A673 (cell line): ENCODE measurements at regions not wholly inside any gene's neighbourhood (a gene's known extent, or its start where the extent isn't known, plus 50 kb on each side); places are given as distances from the start of the nearest gene placed in this dataset.

ENCODE experiments used
- BruUV-seq: library from RNA; stranded (reverse); fragments of 400-500 nt; replicated peaks from 2 replicates; lab custom pipeline; 2021; lab: Mats Ljungman, UMichigan
- CTCF ChIA-PET: fragments of 300-600 bp; sonication (Branson Sonifier 250); formaldehyde crosslinking; loops from one replicate; lab custom pipeline; 2022; ENCODE audit warnings: antibody characterized with exemption; lab: Charles Lee
- POLR2A ChIA-PET: fragments of 300-600 bp; sonication (Branson Sonifier 250); formaldehyde crosslinking; loops from one replicate; lab custom pipeline; 2022; ENCODE audit warnings: antibody characterized with exemption; ENCODE audit not compliant: low non-redundant PET; lab: Charles Lee
- DNase-seq: peaks from one replicate; pipeline ENCODE4 v3.0.0-alpha.2; 2015; ENCODE audit warnings: low spot score
- H3K27ac ChIP-seq: fragments of 200-600 bp; sonication (generic); 2 replicates; pipeline ENCODE4 v1.5.1; 2016; ENCODE audit warnings: mixed run types, low read depth, mild to moderate bottlenecking, mixed read lengths, antibody characterized with exemption, low read length; ENCODE audit not compliant: poor library complexity, severe bottlenecking
- H3K27me3 ChIP-seq: fragments of 200-600 bp; sonication (generic); replicated peaks from 2 replicates; pipeline ENCODE4 v1.6.1; 2017; ENCODE audit warnings: mixed run types, low read depth, mild to moderate bottlenecking, mixed read lengths, antibody characterized with exemption, low read length; ENCODE audit not compliant: insufficient read depth, poor library complexity
- H3K36me3 ChIP-seq: fragments of 200-600 bp; sonication (generic); 2 replicates; pipeline ENCODE4 v1.6.1; 2016; ENCODE audit warnings: mixed run types, mild to moderate bottlenecking, mixed read lengths, antibody characterized with exemption, low read length; ENCODE audit not compliant: insufficient read depth, poor library complexity, severe bottlenecking
- H3K4me1 ChIP-seq: fragments of 200-600 bp; sonication (generic); 2 replicates; pipeline ENCODE4 v1.6.1; 2017; ENCODE audit warnings: mixed run types, mild to moderate bottlenecking, mixed read lengths, antibody characterized with exemption, low read length; ENCODE audit not compliant: insufficient read depth, poor library complexity, severe bottlenecking
- H3K4me3 ChIP-seq: fragments of 200-600 bp; sonication (generic); 2 replicates; pipeline ENCODE4 v1.5.1; 2016; ENCODE audit warnings: low read depth, mixed run types, mild to moderate bottlenecking, mixed read lengths, low read length; ENCODE audit not compliant: poor library complexity, severe bottlenecking
- H3K9me3 ChIP-seq: fragments of 200-600 bp; sonication (generic); 2 replicates; pipeline ENCODE4 v1.6.1; 2016; ENCODE audit warnings: mixed run types, low read depth, mild to moderate bottlenecking, mixed read lengths, antibody characterized with exemption, low read length; ENCODE audit not compliant: poor library complexity, severe bottlenecking
- CTCF ChIP-seq: fragments of 300-800, 200-600 bp; sonication (generic); conservative IDR thresholded peaks from 2 replicates; pipeline ENCODE4 v1.5.1; 2017; ENCODE audit warnings: low read depth, mild to moderate bottlenecking, antibody characterized with exemption, low read length, moderate library complexity, mixed read lengths
- EZH2 ChIP-seq: fragments of 200-600 bp; sonication (generic); IDR thresholded peaks from 2 replicates; pipeline ENCODE4 v1.6.1; 2017; ENCODE audit warnings: borderline replicate concordance, low read depth, mild to moderate bottlenecking, mixed read lengths, antibody characterized with exemption, low read length; ENCODE audit not compliant: poor library complexity, severe bottlenecking
- intact Hi-C: fragments of 100-400 bp; cut with micrococcal nuclease; formaldehyde crosslinking; loops from one replicate; pipeline ENCODE4 v1.10.0; 2022; ENCODE audit not compliant: unreplicated experiment

- CTCF ChIA-PET: no interaction called here
Observed at GRCh38 chr6:113635222-113635986, 221.7 kb upstream of the MARCKS start.

GRCh38 chr6:113636357-113636824 lies 220.8 kb upstream of the MARCKS start:
- intact Hi-C loops: loop anchor here (10.0 kb wide), 1 partner anchor 218 kb away; the partner anchor contains the start of gene MARCKS
- no TSS peak for BruUV-seq
- TF ChIP-seq EZH2 (no peak), CTCF (no peak)
- H3K4me1 ChIP-seq: peaks cover 6% of the 10 kb centered on the region
- CTCF ChIA-PET: no interaction called here
- no peaks in the 10 kb centered on the region for H3K36me3 ChIP-seq
- H3K4me3 ChIP-seq: no peak overlapping the region
- no peak overlapping the region for H3K27ac ChIP-seq
- no peak for DNase-seq
- no peaks in the 10 kb centered on the region for H3K9me3 ChIP-seq
- POLR2A ChIA-PET: no interaction called here
- H3K27me3 ChIP-seq: no peaks in the 10 kb centered on the region

More at GRCh38 chr6:113635222-113635986, 221.7 kb upstream of the MARCKS start:
- intact Hi-C loops: loop anchor here (10.0 kb wide), 1 partner anchor 219 kb away; the partner anchor contains the start of gene MARCKS
- H3K4me1 ChIP-seq: peaks cover 6% of the 10 kb centered on the region
- TF ChIP-seq CTCF (no peak), EZH2 (no peak)
- no peak overlapping the region for H3K4me3 ChIP-seq
- POLR2A ChIA-PET: no interaction called here
- H3K27me3 ChIP-seq: no peaks in the 10 kb centered on the region
- BruUV-seq: no TSS peak
- H3K27ac ChIP-seq: no peak overlapping the region
- H3K36me3 ChIP-seq: no peaks in the 10 kb centered on the region
- no peaks in the 10 kb centered on the region for H3K9me3 ChIP-seq
- no peak for DNase-seq

- H3K4me3 ChIP-seq: no peak overlapping the region
- no peaks in the 10 kb centered on the region for H3K9me3 ChIP-seq
- BruUV-seq: no TSS peak
- H3K36me3 ChIP-seq: no peaks in the 10 kb centered on the region
- TF ChIP-seq CTCF (no peak), EZH2 (no peak)
- H3K4me1 ChIP-seq: no peaks in the 10 kb centered on the region
- no peak for DNase-seq
- intact Hi-C loops: no loop called here
- H3K27ac ChIP-seq: no peak overlapping the region
- H3K27me3 ChIP-seq: no peaks in the 10 kb centered on the region
- POLR2A ChIA-PET: no interaction called here
- CTCF ChIA-PET: no interaction called here
Observed at GRCh38 chr6:113640051-113640450, 217.1 kb upstream of the MARCKS start.
